ENCODE measurements at regions not wholly inside any gene's neighbourhood (a gene's known extent, or its start where the extent isn't known, plus 50 kb on each side); places are given as distances from the start of the nearest gene placed in this dataset.

DNA sequence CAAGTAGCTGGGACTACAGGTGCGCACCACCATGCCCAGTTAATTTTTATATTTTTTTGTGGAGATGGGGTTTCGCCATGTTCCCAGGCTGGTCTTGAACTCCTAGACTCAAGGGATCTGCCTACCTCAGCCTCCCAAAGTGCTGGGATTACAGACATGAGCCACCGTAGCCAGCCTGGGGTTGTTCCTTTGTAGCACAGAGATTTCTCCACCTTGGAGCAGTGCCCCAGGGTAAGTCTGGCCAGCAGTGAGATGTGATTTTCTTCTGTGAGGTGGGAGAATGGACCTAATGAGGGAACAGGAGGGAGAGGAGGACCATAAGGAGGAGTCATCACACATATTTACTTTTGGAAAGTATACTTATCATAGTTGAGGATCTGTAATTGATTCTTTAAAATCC lies 61.1 kb upstream of the GADD45A start:
- TF ChIP-seq, protein P1, sequence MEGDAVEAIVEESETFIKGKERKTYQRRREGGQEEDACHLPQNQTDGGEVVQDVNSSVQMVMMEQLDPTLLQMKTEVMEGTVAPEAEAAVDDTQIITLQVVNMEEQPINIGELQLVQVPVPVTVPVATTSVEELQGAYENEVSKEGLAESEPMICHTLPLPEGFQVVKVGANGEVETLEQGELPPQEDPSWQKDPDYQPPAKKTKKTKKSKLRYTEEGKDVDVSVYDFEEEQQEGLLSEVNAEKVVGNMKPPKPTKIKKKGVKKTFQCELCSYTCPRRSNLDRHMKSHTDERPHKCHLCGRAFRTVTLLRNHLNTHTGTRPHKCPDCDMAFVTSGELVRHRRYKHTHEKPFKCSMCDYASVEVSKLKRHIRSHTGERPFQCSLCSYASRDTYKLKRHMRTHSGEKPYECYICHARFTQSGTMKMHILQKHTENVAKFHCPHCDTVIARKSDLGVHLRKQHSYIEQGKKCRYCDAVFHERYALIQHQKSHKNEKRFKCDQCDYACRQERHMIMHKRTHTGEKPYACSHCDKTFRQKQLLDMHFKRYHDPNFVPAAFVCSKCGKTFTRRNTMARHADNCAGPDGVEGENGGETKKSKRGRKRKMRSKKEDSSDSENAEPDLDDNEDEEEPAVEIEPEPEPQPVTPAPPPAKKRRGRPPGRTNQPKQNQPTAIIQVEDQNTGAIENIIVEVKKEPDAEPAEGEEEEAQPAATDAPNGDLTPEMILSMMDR (IDR thresholded peaks at IDR 0.05; ENCODE audit: low read depth, low read length): no peak
- no peak for TF ChIP-seq EZH2phosphoT487 (IDR thresholded peaks at IDR 0.05; ENCODE audit: low read depth)

Data from OCI-LY3 (cell line).